Activated T-helper 17 cell treated with anti-CD3 and anti-CD28 coated beads, Interleukin-2, amount 50 U/mL, for 72 hours (primary cell): ENCODE measurements at regions not wholly inside any gene's neighbourhood (a gene's known extent, or its start where the extent isn't known, plus 50 kb on each side); places are given as distances from the start of the nearest gene placed in this dataset.

Experiments used
- ATAC-seq: fragments of 150-1000 bp; cut with Tn5 transposase; replicated peaks from 2 replicates; pipeline ENCODE4 v1.10.0; 2021; ENCODE audit warnings: mild to moderate bottlenecking, moderate library complexity
- H3K27ac Mint-ChIP-seq: one replicate; pipeline ENCODE4 v1.8.0; 2022; ENCODE audit warnings: mixed read lengths
- H3K27me3 Mint-ChIP-seq: one replicate; pipeline ENCODE4 v1.8.0; 2022; ENCODE audit warnings: mixed read lengths
- H3K36me3 Mint-ChIP-seq: one replicate; pipeline ENCODE4 v1.8.0; 2022; ENCODE audit warnings: low read depth, mild to moderate bottlenecking, mixed read lengths
- H3K4me1 Mint-ChIP-seq: one replicate; pipeline ENCODE4 v1.8.0; 2022; ENCODE audit warnings: mixed read lengths
- H3K4me3 Mint-ChIP-seq: one replicate; pipeline ENCODE4 v1.8.0; 2022; ENCODE audit warnings: mild to moderate bottlenecking, mixed read lengths
- H3K9me3 Mint-ChIP-seq: one replicate; pipeline ENCODE4 v1.8.0; 2022; ENCODE audit warnings: mixed read lengths

- H3K27ac Mint-ChIP-seq: no peak overlapping the region
- no peak for ATAC-seq
- H3K4me3 Mint-ChIP-seq: no peak overlapping the region
- no peaks in the 10 kb centered on the region for H3K27me3 Mint-ChIP-seq
- no peaks in the 10 kb centered on the region for H3K36me3 Mint-ChIP-seq
- no peaks in the 10 kb centered on the region for H3K4me1 Mint-ChIP-seq
- peaks cover 9% of the 10 kb centered on the region for H3K9me3 Mint-ChIP-seq
Observed at GRCh38 chr1:168867941-168868634, 139.1 kb upstream of the DPT start.

GRCh38 chr1:168871531-168871930, 142.5 kb upstream of the DPT start:
- no peak for ATAC-seq

GRCh38 chr1:168875831-168876230, 146.8 kb upstream of the DPT start:
- H3K27me3 Mint-ChIP-seq: no peaks in the 10 kb centered on the region
- no peaks in the 10 kb centered on the region for H3K9me3 Mint-ChIP-seq
- no peaks in the 10 kb centered on the region for H3K4me1 Mint-ChIP-seq
- no peak overlapping the region for H3K4me3 Mint-ChIP-seq
- no peak overlapping the region for H3K27ac Mint-ChIP-seq
- H3K36me3 Mint-ChIP-seq: no peaks in the 10 kb centered on the region
- no peak for ATAC-seq

More at GRCh38 chr1:168871531-168871930, 142.5 kb upstream of the DPT start:
- Mint-ChIP-seq H3K36me3 (no peaks in the 10 kb centered on the region), H3K27me3 (no peaks in the 10 kb centered on the region), H3K9me3 (peaks cover 3% of the 10 kb centered on the region), H3K4me3 (no peak overlapping the region), H3K27ac (no peak overlapping the region), H3K4me1 (no peaks in the 10 kb centered on the region)

- no peak overlapping the region for H3K4me3 Mint-ChIP-seq
- H3K36me3 Mint-ChIP-seq: no peaks in the 10 kb centered on the region
- H3K4me1 Mint-ChIP-seq: no peaks in the 10 kb centered on the region
- H3K27me3 Mint-ChIP-seq: no peaks in the 10 kb centered on the region
- no peak overlapping the region for H3K27ac Mint-ChIP-seq
- H3K9me3 Mint-ChIP-seq: no peaks in the 10 kb centered on the region
- ATAC-seq: no peak
Observed at GRCh38 chr1:168876830-168877229, 147.8 kb upstream of the DPT start.

- H3K36me3 Mint-ChIP-seq: no peaks in the 10 kb centered on the region
- H3K9me3 Mint-ChIP-seq: no peaks in the 10 kb centered on the region
- H3K27ac Mint-ChIP-seq: no peak overlapping the region
- no peak overlapping the region for H3K4me3 Mint-ChIP-seq
- H3K4me1 Mint-ChIP-seq: no peaks in the 10 kb centered on the region
- ATAC-seq: no peak
- H3K27me3 Mint-ChIP-seq: no peaks in the 10 kb centered on the region
Observed at GRCh38 chr1:168879896-168880734, 151.1 kb upstream of the DPT start.

- Mint-ChIP-seq H3K27me3 (no peaks in the 10 kb centered on the region), H3K9me3 (no peaks in the 10 kb centered on the region), H3K27ac (no peak overlapping the region), H3K4me1 (no peaks in the 10 kb centered on the region), H3K4me3 (no peak overlapping the region), H3K36me3 (no peaks in the 10 kb centered on the region)
- no peak for ATAC-seq
Observed at GRCh38 chr1:168881656-168882260, 152.8 kb upstream of the DPT start.

GRCh38 chr1:168887381-168887780, 158.4 kb upstream of the DPT start:
- Mint-ChIP-seq H3K4me3 (no peak overlapping the region), H3K9me3 (no peaks in the 10 kb centered on the region), H3K27me3 (peaks cover 3% of the 10 kb centered on the region), H3K4me1 (no peaks in the 10 kb centered on the region), H3K27ac (no peak overlapping the region), H3K36me3 (no peaks in the 10 kb centered on the region)
- no peak for ATAC-seq

GRCh38 chr1:168888418-168888817, 159.4 kb upstream of the DPT start:
- H3K27ac Mint-ChIP-seq: no peak overlapping the region
- H3K36me3 Mint-ChIP-seq: no peaks in the 10 kb centered on the region
- H3K4me1 Mint-ChIP-seq: no peaks in the 10 kb centered on the region
- no peak for ATAC-seq
- no peaks in the 10 kb centered on the region for H3K9me3 Mint-ChIP-seq
- H3K4me3 Mint-ChIP-seq: no peak overlapping the region
- H3K27me3 Mint-ChIP-seq: peaks cover 9% of the 10 kb centered on the region

- Mint-ChIP-seq H3K27me3 (peaks cover 33% of the 10 kb centered on the region), H3K9me3 (no peaks in the 10 kb centered on the region), H3K4me3 (no peak overlapping the region), H3K27ac (no peak overlapping the region), H3K4me1 (no peaks in the 10 kb centered on the region), H3K36me3 (no peaks in the 10 kb centered on the region)
- ATAC-seq: no peak
Observed at GRCh38 chr1:168892931-168893330, 163.9 kb upstream of the DPT start.

- Mint-ChIP-seq H3K4me1 (no peaks in the 10 kb centered on the region), H3K27me3 (peaks cover 35% of the 10 kb centered on the region), H3K4me3 (no peak overlapping the region), H3K27ac (no peak overlapping the region), H3K36me3 (no peaks in the 10 kb centered on the region), H3K9me3 (no peaks in the 10 kb centered on the region)
- no peak for ATAC-seq
Observed at GRCh38 chr1:168893359-168893801, 164.4 kb upstream of the DPT start.

GRCh38 chr1:168894397-168894903, 165.4 kb upstream of the DPT start:
- Mint-ChIP-seq H3K4me3 (no peak overlapping the region), H3K4me1 (no peaks in the 10 kb centered on the region), H3K36me3 (no peaks in the 10 kb centered on the region), H3K27ac (peak overlapping the region; percentile 25), H3K9me3 (no peaks in the 10 kb centered on the region), H3K27me3 (peaks cover 39% of the 10 kb centered on the region)
- no peak for ATAC-seq

- Mint-ChIP-seq H3K4me3 (no peak overlapping the region), H3K4me1 (no peaks in the 10 kb centered on the region), H3K9me3 (no peaks in the 10 kb centered on the region), H3K27ac (no peak overlapping the region), H3K27me3 (peaks cover 42% of the 10 kb centered on the region), H3K36me3 (no peaks in the 10 kb centered on the region)
- no peak for ATAC-seq
Observed at GRCh38 chr1:168897249-168897648, 168.2 kb upstream of the DPT start.

GRCh38 chr1:168903237-168903830, 174.3 kb upstream of the DPT start:
- Mint-ChIP-seq H3K4me1 (no peaks in the 10 kb centered on the region), H3K9me3 (no peaks in the 10 kb centered on the region), H3K27ac (no peak overlapping the region), H3K36me3 (no peaks in the 10 kb centered on the region), H3K27me3 (peaks cover 10% of the 10 kb centered on the region), H3K4me3 (no peak overlapping the region)
- ATAC-seq: no peak

GRCh38 chr1:168905633-168906032, 176.6 kb upstream of the DPT start:
- no peaks in the 10 kb centered on the region for H3K4me1 Mint-ChIP-seq
- no peak for ATAC-seq
- H3K27ac Mint-ChIP-seq: no peak overlapping the region

More at GRCh38 chr1:168905633-168906032, 176.6 kb upstream of the DPT start:
- Mint-ChIP-seq H3K9me3 (no peaks in the 10 kb centered on the region), H3K27me3 (peaks cover 10% of the 10 kb centered on the region), H3K4me3 (no peak overlapping the region), H3K36me3 (no peaks in the 10 kb centered on the region)
